ENCODE measurements at regions not wholly inside any gene's neighbourhood (a gene's known extent, or its start where the extent isn't known, plus 50 kb on each side); places are given as distances from the start of the nearest gene placed in this dataset.

DNA sequence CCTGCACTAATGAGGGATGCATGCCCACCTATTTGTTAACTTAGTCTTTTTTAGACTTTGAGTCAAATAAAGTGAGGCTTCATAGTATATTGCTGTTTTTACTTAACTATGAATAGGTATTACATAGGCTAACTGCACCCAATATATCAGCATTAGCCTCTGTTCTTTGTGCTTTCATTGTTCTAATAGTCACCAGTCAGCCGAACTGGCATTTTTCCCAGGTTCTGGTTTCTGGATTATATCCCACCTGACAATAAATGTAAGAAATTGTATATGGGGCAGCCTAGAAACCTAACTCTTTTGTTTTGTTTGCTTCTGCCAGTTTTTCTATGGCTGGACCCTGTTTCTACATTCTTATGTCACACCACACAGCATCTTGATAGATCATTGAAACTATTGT is 1672.4 kb upstream of the LRRTM1 start:
- Histone ChIP-seq H3K9me3 (ENCODE audit: control insufficient read depth, insufficient read depth, low read length) (no peaks in the 10 kb centered on the region), H3K27me3 (ENCODE audit: control insufficient read depth, insufficient read depth, low read length) (no peaks in the 10 kb centered on the region), H3K4me1 (ENCODE audit: control insufficient read depth, insufficient read depth, low read length) (peaks cover 2% of the 10 kb centered on the region), H3K36me3 (ENCODE audit: control insufficient read depth, insufficient read depth, low read length) (no peaks in the 10 kb centered on the region), H3K9ac (ENCODE audit: low read depth, low read length) (no peak overlapping the region), H3K4me3 (ENCODE audit: low read depth, low read length) (no peak overlapping the region)

DNA sequence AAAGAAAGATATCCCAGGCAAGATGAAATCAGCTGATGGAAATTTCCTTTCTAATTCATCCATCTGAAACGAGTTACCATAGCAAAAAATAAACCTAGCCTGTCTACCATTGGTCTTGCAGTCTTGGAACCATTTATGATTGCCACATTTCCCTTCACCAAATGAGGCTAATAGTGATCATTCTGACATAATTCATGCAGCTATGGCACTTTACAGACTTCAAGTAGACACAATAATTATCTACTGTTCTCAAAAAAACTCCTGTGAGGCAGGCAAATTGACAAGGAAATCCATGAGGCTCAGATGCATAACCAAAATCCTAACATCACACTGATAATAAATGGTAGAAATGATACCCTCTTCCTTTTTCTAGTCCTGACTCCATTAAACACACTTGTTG is 1669.7 kb upstream of the LRRTM1 start:
- Histone ChIP-seq H3K9me3 (ENCODE audit: control insufficient read depth, insufficient read depth, low read length) (no peaks in the 10 kb centered on the region), H3K4me1 (ENCODE audit: control insufficient read depth, insufficient read depth, low read length) (peaks cover 2% of the 10 kb centered on the region), H3K27me3 (ENCODE audit: control insufficient read depth, insufficient read depth, low read length) (no peaks in the 10 kb centered on the region), H3K36me3 (ENCODE audit: control insufficient read depth, insufficient read depth, low read length) (no peaks in the 10 kb centered on the region), H3K9ac (ENCODE audit: low read depth, low read length) (no peak overlapping the region), H3K4me3 (ENCODE audit: low read depth, low read length) (no peak overlapping the region)

DNA sequence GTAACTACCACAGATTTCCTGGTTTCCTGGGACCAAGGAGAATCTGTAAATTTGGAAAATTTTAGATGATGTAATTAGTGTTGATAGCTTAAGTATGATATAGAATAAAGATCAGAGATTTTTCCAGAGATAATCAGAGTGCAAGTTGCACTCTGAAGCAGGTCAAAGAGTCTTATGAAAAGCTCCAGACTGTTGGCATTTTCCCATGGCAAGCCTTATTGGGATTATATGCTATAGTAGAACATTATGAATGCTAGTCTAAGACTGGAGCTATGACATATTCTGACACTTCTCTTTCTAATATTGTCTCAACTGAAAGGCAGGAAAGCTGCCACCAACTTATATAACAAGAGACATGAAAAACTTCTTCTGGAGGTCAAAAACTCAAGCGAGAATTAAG is 1638.3 kb upstream of the LRRTM1 start:
- no peaks in the 10 kb centered on the region for H3K9me3 ChIP-seq (ENCODE audit: control insufficient read depth, insufficient read depth, low read length)
- peaks cover 4% of the 10 kb centered on the region for H3K4me1 ChIP-seq (ENCODE audit: control insufficient read depth, insufficient read depth, low read length)
- H3K9ac ChIP-seq (ENCODE audit: low read depth, low read length): no peak overlapping the region
- H3K36me3 ChIP-seq (ENCODE audit: control insufficient read depth, insufficient read depth, low read length): no peaks in the 10 kb centered on the region
- H3K27me3 ChIP-seq (ENCODE audit: control insufficient read depth, insufficient read depth, low read length): no peaks in the 10 kb centered on the region
- H3K4me3 ChIP-seq (ENCODE audit: low read depth, low read length): no peak overlapping the region

DNA sequence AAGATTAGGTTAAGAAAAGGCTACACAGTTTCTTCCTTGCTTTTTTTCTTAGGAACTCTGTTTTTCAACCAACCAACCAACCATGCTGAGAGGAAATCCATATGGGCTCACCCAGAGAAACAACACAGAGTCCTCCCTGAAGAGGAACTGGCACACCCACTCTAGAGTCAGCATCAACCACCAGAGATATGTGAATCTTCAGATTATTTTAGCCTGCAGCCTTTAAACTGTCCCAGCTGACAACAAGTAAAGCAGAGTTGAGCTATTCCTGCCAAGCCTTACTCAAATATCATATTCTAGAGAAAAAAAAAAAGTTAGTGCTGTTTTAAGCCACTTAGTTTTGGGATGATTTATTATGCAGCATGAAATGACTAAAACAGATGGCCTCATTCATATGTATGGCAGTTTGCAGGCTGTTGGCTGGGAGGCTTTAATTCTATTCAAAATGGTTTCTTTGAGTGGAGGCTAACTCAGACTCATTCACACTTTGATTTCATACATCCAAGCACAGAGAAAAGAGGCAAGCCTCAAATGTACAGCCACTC is 1637.7 kb upstream of the LRRTM1 start:
- H3K27me3 ChIP-seq (ENCODE audit: control insufficient read depth, insufficient read depth, low read length): no peaks in the 10 kb centered on the region
- H3K9me3 ChIP-seq (ENCODE audit: control insufficient read depth, insufficient read depth, low read length): no peaks in the 10 kb centered on the region
- H3K4me1 ChIP-seq (ENCODE audit: control insufficient read depth, insufficient read depth, low read length): peaks cover 4% of the 10 kb centered on the region

DNA sequence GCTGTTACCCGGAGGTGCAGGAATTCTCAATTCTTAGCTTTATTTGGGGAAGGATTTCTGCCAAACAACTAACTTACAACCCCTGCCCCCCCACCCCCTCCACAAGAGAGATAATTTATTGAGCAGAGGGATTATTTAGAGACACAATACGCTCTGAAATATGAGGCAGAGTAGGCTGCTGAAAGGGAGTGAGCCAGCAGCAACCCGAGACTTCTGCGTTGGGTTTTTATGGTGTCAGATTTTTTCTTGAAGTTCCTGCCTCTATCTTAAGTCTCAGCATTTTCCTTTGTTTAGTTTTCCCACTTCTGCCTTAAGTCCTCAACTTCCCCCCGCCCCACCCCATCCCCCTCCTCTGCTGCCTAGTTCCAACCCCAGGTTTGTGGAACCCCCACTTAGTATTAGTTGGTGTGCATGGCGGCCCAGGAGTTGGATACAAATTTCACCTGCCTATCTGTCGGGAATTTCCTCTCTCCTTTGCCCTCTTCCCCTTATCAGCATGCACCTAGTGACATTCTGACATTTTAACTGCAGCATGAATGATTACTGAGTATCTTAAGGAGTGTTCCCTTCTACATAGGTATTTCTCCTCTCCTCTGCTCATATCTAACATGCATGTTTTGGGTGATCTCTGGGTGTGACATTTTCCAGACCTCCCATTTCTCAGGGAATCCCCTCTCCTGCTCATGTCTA is 1635.9 kb upstream of the LRRTM1 start:
- Histone ChIP-seq H3K27me3 (ENCODE audit: control insufficient read depth, insufficient read depth, low read length) (no peaks in the 10 kb centered on the region), H3K9ac (ENCODE audit: low read depth, low read length) (no peak overlapping the region), H3K9me3 (ENCODE audit: control insufficient read depth, insufficient read depth, low read length) (no peaks in the 10 kb centered on the region), H3K4me3 (ENCODE audit: low read depth, low read length) (no peak overlapping the region), H3K4me1 (ENCODE audit: control insufficient read depth, insufficient read depth, low read length) (peaks cover 4% of the 10 kb centered on the region), H3K36me3 (ENCODE audit: control insufficient read depth, insufficient read depth, low read length) (no peaks in the 10 kb centered on the region)

More for the DNA sequence above, 1637.7 kb upstream of the LRRTM1 start:
- Histone ChIP-seq H3K4me3 (ENCODE audit: low read depth, low read length) (no peak overlapping the region), H3K9ac (ENCODE audit: low read depth, low read length) (no peak overlapping the region), H3K36me3 (ENCODE audit: control insufficient read depth, insufficient read depth, low read length) (no peaks in the 10 kb centered on the region)

DNA sequence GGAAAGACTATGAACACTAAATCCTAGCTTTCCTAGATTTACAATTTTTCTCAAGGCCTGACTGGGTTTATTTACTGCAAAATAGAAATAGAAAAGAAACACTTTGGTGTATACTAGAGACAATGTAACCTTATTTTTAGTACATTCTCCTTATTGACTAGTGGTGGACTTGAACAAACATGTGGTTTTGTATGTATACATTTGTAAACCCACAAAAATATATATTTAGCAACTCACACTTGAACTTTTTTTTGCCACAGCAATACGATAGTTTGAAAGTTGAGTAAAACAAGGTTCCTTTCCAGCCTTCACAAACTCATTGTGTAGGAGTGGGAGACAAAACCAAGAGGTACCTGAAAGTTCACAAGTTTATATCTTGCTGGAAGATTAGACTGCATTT is 1633.4 kb upstream of the LRRTM1 start:
- Histone ChIP-seq H3K9me3 (ENCODE audit: control insufficient read depth, insufficient read depth, low read length) (no peaks in the 10 kb centered on the region), H3K36me3 (ENCODE audit: control insufficient read depth, insufficient read depth, low read length) (no peaks in the 10 kb centered on the region), H3K9ac (ENCODE audit: low read depth, low read length) (no peak overlapping the region), H3K27me3 (ENCODE audit: control insufficient read depth, insufficient read depth, low read length) (no peaks in the 10 kb centered on the region), H3K4me3 (ENCODE audit: low read depth, low read length) (no peak overlapping the region), H3K4me1 (ENCODE audit: control insufficient read depth, insufficient read depth, low read length) (peaks cover 4% of the 10 kb centered on the region)

DNA sequence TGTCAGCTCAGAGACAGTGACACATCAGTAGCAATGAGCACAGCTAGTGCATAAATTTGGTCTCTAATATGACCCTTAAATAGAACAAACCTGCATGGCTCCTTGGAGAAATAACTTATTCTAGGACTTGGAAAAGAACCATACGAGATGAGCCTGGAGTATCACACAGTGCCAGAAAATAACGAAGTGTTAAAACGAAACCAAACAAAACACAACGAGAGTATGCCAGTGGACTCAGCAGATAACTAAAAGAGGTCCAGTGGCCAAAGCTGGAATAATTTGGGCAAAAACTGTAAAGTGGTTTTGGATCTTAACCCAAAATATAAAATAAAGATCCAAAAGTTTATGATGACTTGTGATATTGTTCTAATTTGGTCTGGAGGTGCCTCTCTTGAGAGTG is 1599.0 kb upstream of the LRRTM1 start:
- H3K9me3 ChIP-seq (ENCODE audit: control insufficient read depth, insufficient read depth, low read length): no peaks in the 10 kb centered on the region
- H3K36me3 ChIP-seq (ENCODE audit: control insufficient read depth, insufficient read depth, low read length): no peaks in the 10 kb centered on the region
- no peaks in the 10 kb centered on the region for H3K27me3 ChIP-seq (ENCODE audit: control insufficient read depth, insufficient read depth, low read length)
- H3K4me3 ChIP-seq (ENCODE audit: low read depth, low read length): no peak overlapping the region
- H3K9ac ChIP-seq (ENCODE audit: low read depth, low read length): no peak overlapping the region
- no peaks in the 10 kb centered on the region for H3K4me1 ChIP-seq (ENCODE audit: control insufficient read depth, insufficient read depth, low read length)

DNA sequence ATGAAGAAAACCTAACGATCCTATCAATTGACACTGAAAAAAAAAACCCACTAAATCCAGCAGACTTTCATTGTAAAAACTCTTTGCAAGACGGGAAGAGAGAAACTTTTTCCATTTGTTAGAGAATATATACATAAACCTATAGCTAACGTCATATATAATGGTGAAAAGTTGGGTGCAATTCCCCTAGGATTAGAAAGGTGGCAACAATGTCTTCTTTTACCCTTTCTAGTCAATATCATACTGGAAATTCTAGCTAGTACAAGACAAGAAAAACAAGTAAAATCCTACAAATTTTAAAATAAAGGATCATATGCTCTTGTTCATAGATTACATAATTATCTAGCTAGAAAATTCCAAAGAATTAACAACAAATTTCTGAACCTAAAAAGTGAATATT is 1596.5 kb upstream of the LRRTM1 start:
- no peak overlapping the region for H3K9ac ChIP-seq (ENCODE audit: low read depth, low read length)
- H3K9me3 ChIP-seq (ENCODE audit: control insufficient read depth, insufficient read depth, low read length): no peaks in the 10 kb centered on the region
- H3K36me3 ChIP-seq (ENCODE audit: control insufficient read depth, insufficient read depth, low read length): no peaks in the 10 kb centered on the region
- H3K4me1 ChIP-seq (ENCODE audit: control insufficient read depth, insufficient read depth, low read length): no peaks in the 10 kb centered on the region
- no peaks in the 10 kb centered on the region for H3K27me3 ChIP-seq (ENCODE audit: control insufficient read depth, insufficient read depth, low read length)
- H3K4me3 ChIP-seq (ENCODE audit: low read depth, low read length): no peak overlapping the region

DNA sequence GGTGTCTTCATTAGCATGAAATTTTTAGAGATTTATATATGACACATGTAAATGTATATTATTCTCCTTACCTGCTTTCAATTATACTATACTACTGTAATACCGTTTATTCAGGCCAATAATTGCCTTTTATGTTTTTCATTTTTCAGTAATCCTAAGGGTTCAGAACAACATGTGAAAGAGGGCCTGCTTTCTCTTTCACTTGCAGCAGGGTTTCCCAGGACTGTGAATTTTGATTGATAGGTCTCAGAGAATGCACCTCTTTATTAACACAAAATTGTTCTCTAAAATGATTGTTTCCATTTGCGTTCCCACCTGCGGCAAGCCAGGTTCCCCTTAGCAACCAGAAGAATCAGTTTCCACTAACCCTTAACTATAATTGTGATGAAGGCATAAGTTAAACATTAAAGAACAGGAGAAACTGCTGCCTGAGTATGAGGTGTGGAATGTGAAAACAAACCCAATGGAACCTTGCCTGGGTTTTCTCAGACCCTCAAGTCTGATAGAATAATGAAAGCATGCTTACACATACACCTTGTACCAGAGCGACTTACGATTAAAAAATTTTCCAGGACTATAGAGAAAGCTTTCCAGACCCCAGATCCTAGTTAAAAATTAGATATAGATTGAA is 1591.2 kb upstream of the LRRTM1 start:
- Histone ChIP-seq H3K4me1 (ENCODE audit: control insufficient read depth, insufficient read depth, low read length) (no peaks in the 10 kb centered on the region), H3K4me3 (ENCODE audit: low read depth, low read length) (no peak overlapping the region), H3K9me3 (ENCODE audit: control insufficient read depth, insufficient read depth, low read length) (no peaks in the 10 kb centered on the region), H3K27me3 (ENCODE audit: control insufficient read depth, insufficient read depth, low read length) (no peaks in the 10 kb centered on the region), H3K9ac (ENCODE audit: low read depth, low read length) (no peak overlapping the region), H3K36me3 (ENCODE audit: control insufficient read depth, insufficient read depth, low read length) (no peaks in the 10 kb centered on the region)

DNA sequence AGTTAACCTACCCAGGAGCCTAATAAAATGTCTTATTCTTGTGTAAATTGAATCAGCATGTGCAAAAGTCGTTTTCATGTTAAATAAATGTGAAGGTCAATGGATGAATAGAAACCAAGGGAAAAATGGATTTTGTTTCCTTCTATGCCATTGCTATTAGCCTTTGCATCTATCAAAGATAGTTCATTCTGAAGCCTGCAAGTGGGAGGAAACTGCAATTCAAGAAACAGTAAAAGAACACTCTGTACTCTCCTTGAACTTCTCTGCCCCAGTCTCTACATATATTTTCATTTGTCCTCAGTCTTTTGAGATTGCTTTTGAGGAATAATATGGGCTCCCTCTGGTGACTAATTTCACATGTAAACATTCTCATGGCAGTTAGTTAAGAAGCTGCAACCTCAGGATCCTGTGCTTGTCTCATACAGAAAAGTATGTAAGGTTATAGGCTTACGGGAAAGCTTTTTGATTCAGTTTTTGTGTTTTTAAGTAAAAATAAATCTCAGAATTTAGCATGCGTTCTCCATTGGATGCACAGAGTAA is 1590.0 kb upstream of the LRRTM1 start:
- Histone ChIP-seq H3K36me3 (ENCODE audit: control insufficient read depth, insufficient read depth, low read length) (no peaks in the 10 kb centered on the region), H3K4me3 (ENCODE audit: low read depth, low read length) (no peak overlapping the region), H3K4me1 (ENCODE audit: control insufficient read depth, insufficient read depth, low read length) (no peaks in the 10 kb centered on the region), H3K27me3 (ENCODE audit: control insufficient read depth, insufficient read depth, low read length) (no peaks in the 10 kb centered on the region), H3K9ac (ENCODE audit: low read depth, low read length) (no peak overlapping the region), H3K9me3 (ENCODE audit: control insufficient read depth, insufficient read depth, low read length) (no peaks in the 10 kb centered on the region)

DNA sequence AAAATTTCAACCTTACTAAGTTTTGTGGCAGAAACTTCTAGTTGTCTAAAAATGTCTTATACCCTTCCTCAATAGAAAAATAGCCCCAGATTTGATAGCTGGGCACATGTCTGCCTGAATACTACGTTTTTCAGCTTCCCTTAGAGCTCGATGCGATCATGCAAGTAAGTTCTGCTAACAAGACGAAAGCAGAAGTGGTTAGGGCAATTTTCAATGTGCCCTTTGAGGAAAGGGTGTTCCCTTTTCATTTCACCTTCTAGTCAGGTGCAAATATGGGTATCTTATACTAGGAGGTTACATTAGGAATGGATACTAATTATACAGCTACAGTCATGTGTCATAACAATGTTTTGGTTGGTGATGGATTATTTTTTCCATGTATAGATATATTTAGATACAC is 1572.1 kb upstream of the LRRTM1 start:
- Histone ChIP-seq H3K9me3 (ENCODE audit: control insufficient read depth, insufficient read depth, low read length) (no peaks in the 10 kb centered on the region), H3K4me1 (ENCODE audit: control insufficient read depth, insufficient read depth, low read length) (no peaks in the 10 kb centered on the region), H3K36me3 (ENCODE audit: control insufficient read depth, insufficient read depth, low read length) (no peaks in the 10 kb centered on the region), H3K4me3 (ENCODE audit: low read depth, low read length) (no peak overlapping the region), H3K27me3 (ENCODE audit: control insufficient read depth, insufficient read depth, low read length) (no peaks in the 10 kb centered on the region), H3K9ac (ENCODE audit: low read depth, low read length) (no peak overlapping the region)

DNA sequence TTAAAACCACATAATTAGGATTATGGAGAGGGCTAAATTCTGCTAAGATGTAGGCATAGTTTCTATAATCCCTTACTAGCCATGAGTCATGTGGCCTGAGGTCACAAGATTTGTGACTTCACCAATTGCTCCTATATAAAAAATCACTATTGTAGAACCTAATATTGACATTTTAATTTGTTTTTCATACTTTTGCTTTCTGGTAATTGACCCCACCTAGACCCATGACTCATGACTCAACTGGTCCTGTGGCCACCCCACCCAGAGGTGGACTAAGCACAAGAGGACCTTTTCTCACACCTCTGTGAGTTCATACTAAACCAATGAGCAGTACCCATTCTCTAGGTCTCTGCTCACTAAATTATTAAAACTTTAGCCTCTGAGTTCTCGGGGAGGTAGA is 1567.5 kb upstream of the LRRTM1 start:
- no peaks in the 10 kb centered on the region for H3K4me1 ChIP-seq (ENCODE audit: control insufficient read depth, insufficient read depth, low read length)
- H3K4me3 ChIP-seq (ENCODE audit: low read depth, low read length): no peak overlapping the region
- H3K36me3 ChIP-seq (ENCODE audit: control insufficient read depth, insufficient read depth, low read length): no peaks in the 10 kb centered on the region
- no peaks in the 10 kb centered on the region for H3K27me3 ChIP-seq (ENCODE audit: control insufficient read depth, insufficient read depth, low read length)
- H3K9me3 ChIP-seq (ENCODE audit: control insufficient read depth, insufficient read depth, low read length): no peaks in the 10 kb centered on the region
- no peak overlapping the region for H3K9ac ChIP-seq (ENCODE audit: low read depth, low read length)
